ENCODE measurements at regions not wholly inside any gene's neighbourhood (a gene's known extent, or its start where the extent isn't known, plus 50 kb on each side); places are given as distances from the start of the nearest gene placed in this dataset.

GRCh38 chr3:162125790-162126189 lies 629.2 kb downstream of the OTOL1 start:
- DNase-seq (ENCODE audit: low spot score): no peak

- DNase-seq (ENCODE audit: low spot score): no peak
Observed at GRCh38 chr3:162130582-162130981, 634.0 kb downstream of the OTOL1 start.

- no peak for DNase-seq (ENCODE audit: low spot score)
Observed at GRCh38 chr3:162132981-162133380, 636.4 kb downstream of the OTOL1 start.

GRCh38 chr3:162134571-162134970 lies 638.0 kb downstream of the OTOL1 start:
- DNase-seq (ENCODE audit: low spot score): no peak

- DNase-seq (ENCODE audit: low spot score): no peak
Observed at GRCh38 chr3:162136136-162136535, 639.5 kb downstream of the OTOL1 start.

GRCh38 chr3:162138509-162138908 lies 641.9 kb downstream of the OTOL1 start:
- no peak for DNase-seq (ENCODE audit: low spot score)

- DNase-seq (ENCODE audit: low spot score): no peak
Observed at GRCh38 chr3:162139841-162140240, 643.2 kb downstream of the OTOL1 start.

GRCh38 chr3:162141272-162141791 lies 644.7 kb downstream of the OTOL1 start:
- DNase-seq (ENCODE audit: low spot score): no peak

GRCh38 chr3:162142511-162142910 lies 645.9 kb downstream of the OTOL1 start:
- no peak for DNase-seq (ENCODE audit: low spot score)

- no peak for DNase-seq (ENCODE audit: low spot score)
Observed at GRCh38 chr3:162143180-162143579, 646.6 kb downstream of the OTOL1 start.

GRCh38 chr3:162147996-162148395 lies 651.4 kb downstream of the OTOL1 start:
- no peak for DNase-seq (ENCODE audit: low spot score)

- no peak for DNase-seq (ENCODE audit: low spot score)
Observed at GRCh38 chr3:162150790-162151189, 654.2 kb downstream of the OTOL1 start.

- no peak for DNase-seq (ENCODE audit: low spot score)
Observed at GRCh38 chr3:162152636-162153035, 656.0 kb downstream of the OTOL1 start.

- DNase-seq (ENCODE audit: low spot score): no peak
Observed at GRCh38 chr3:162161595-162161994, 665.0 kb downstream of the OTOL1 start.

- DNase-seq (ENCODE audit: low spot score): no peak
Observed at GRCh38 chr3:162165346-162165745, 668.7 kb downstream of the OTOL1 start.

GRCh38 chr3:162166543-162166942 lies 669.9 kb downstream of the OTOL1 start:
- no peak for DNase-seq (ENCODE audit: low spot score)

GRCh38 chr3:162168715-162169114 lies 672.1 kb downstream of the OTOL1 start:
- no peak for DNase-seq (ENCODE audit: low spot score)

GRCh38 chr3:162170581-162170980 lies 674.0 kb downstream of the OTOL1 start:
- no peak for DNase-seq (ENCODE audit: low spot score)

GRCh38 chr3:162171970-162172369 lies 675.4 kb downstream of the OTOL1 start:
- no peak for DNase-seq (ENCODE audit: low spot score)

- no peak for DNase-seq (ENCODE audit: low spot score)
Observed at GRCh38 chr3:162175145-162175544, 678.5 kb downstream of the OTOL1 start.

- no peak for DNase-seq (ENCODE audit: low spot score)
Observed at GRCh38 chr3:162175878-162176277, 679.3 kb downstream of the OTOL1 start.

GRCh38 chr3:162183440-162183839 lies 686.8 kb downstream of the OTOL1 start:
- DNase-seq (ENCODE audit: low spot score): no peak

- no peak for DNase-seq (ENCODE audit: low spot score)
Observed at GRCh38 chr3:162192340-162193029, 695.9 kb downstream of the OTOL1 start.

Measured in HuH-7.5 (cell line).